ENCODE measurements at regions not wholly inside any gene's neighbourhood (a gene's known extent, or its start where the extent isn't known, plus 50 kb on each side); places are given as distances from the start of the nearest gene placed in this dataset.

DNA sequence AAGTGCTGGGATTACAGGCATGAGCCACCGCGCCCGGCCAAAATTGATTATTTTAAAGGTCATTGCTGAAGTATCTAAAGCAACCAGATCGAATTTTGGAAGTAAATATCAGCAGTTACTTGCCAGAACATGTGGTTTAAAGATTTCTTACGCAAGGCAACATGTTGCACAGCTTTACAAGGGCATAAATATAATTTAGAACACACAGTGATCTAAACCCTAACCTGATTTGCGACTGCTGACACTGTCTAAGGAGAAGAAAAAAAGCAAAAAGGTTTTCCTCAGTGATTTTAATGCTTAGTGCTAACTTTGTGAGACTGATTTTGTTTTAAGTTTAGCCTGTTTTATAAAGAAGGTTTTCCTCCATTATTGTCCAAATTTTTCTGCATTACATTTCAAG is 569.9 kb upstream of the LINC00305 start:
- Histone ChIP-seq H3K36me3 (ENCODE audit: control insufficient read depth, insufficient read depth, low read length) (no peaks in the 10 kb centered on the region), H3K27ac (ENCODE audit: extremely low read depth, low read depth, low read length) (no peak overlapping the region), H3K4me1 (replicated peaks in 1 of 2; ENCODE audit: control insufficient read depth in 2 of 2, insufficient read depth in 2 of 2, low read length in 2 of 2) (no peaks in the 10 kb centered on the region), H4K20me1 (replicated peaks; ENCODE audit: control insufficient read depth, insufficient read depth, low read length) (no peaks in the 10 kb centered on the region), H3K4me2 (ENCODE audit: insufficient read depth, low read length) (no peak overlapping the region), H3K4me3 (no peak overlapping the region), H3K9ac (ENCODE audit: insufficient read depth in 1 of 2, low read depth in 2 of 2, low read length in 2 of 2) (no peak overlapping the region), H3K9me1 (ENCODE audit: control insufficient read depth, insufficient read depth, low read length) (no peaks in the 10 kb centered on the region), H2AFZ (ENCODE audit: low read depth, low read length) (no peak overlapping the region), H3K79me2 (ENCODE audit: control insufficient read depth, insufficient read depth, low read length) (no peaks in the 10 kb centered on the region), H3K9me3 (replicated peaks; ENCODE audit: control insufficient read depth, insufficient read depth, low read depth, low read length) (no peaks in the 10 kb centered on the region), H3K27me3 (ENCODE audit: control insufficient read depth in 2 of 2, insufficient read depth in 2 of 2, low read length in 2 of 2) (no peaks in the 10 kb centered on the region)
- BruUV-seq (replicated peaks) = no TSS peak
- POLR2A ChIA-PET = no interaction called here
- ATAC-seq (no peak), FAIRE-seq (no peak), DNase-seq (ENCODE audit: extremely low read depth in 1 of 4, low spot score in 3 of 4) (no peak)
- intact Hi-C loops (cut with micrococcal nuclease) = loop anchor here (10.0 kb wide), 1 partner anchor 64 kb away; no protein-coding TSS in a partner anchor
- 0% methylated on average over 3 of the region's 6 CpGs for WGBS (ENCODE audit: insufficient coverage, low coverage, missing lambda C conversion rate)
- in situ Hi-C loops (cut with MboI) = no loop called here
- CTCF ChIA-PET (ENCODE audit: low intra/inter-chr PET ratio) = no interaction called here
- TF ChIP-seq KLF16 (IDR thresholded peaks at IDR 0.05) (no peak), SIRT6 (IDR thresholded peaks at IDR 0.05; ENCODE audit: low read depth, low read length) (no peak), BACH1 (tag; IDR thresholded peaks at IDR 0.05) (no peak), NONO (IDR thresholded peaks at IDR 0.05; ENCODE audit: low read depth in 2 of 2, low read length in 1 of 2) (no peak), KDM4B (IDR thresholded peaks at IDR 0.05; ENCODE audit: borderline replicate concordance in 2 of 2, low read depth in 1 of 2) (no peak), SLC30A9 (CRISPR knock-in tag; IDR thresholded peaks at IDR 0.05) (no peak), TFAM (CRISPR knock-in tag; conservative IDR thresholded peaks at IDR 0.05) (no peak), GABPA (tag; conservative IDR thresholded peaks at IDR 0.05; ENCODE audit: low read depth) (no peak), ZBTB8A (IDR thresholded peaks at IDR 0.05; ENCODE audit: partially characterized antibody) (no peak), PYGO2 (tag; IDR thresholded peaks at IDR 0.05) (no peak), MEF2D (tag; conservative IDR thresholded peaks at IDR 0.05; ENCODE audit: low read depth) (no peak)
- TF ChIP-seq, protein P1, sequence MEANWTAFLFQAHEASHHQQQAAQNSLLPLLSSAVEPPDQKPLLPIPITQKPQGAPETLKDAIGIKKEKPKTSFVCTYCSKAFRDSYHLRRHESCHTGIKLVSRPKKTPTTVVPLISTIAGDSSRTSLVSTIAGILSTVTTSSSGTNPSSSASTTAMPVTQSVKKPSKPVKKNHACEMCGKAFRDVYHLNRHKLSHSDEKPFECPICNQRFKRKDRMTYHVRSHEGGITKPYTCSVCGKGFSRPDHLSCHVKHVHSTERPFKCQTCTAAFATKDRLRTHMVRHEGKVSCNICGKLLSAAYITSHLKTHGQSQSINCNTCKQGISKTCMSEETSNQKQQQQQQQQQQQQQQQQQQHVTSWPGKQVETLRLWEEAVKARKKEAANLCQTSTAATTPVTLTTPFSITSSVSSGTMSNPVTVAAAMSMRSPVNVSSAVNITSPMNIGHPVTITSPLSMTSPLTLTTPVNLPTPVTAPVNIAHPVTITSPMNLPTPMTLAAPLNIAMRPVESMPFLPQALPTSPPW (CRISPR knock-in tag; IDR thresholded peaks at IDR 0.05) = no peak
- TF ChIP-seq, protein P2, sequence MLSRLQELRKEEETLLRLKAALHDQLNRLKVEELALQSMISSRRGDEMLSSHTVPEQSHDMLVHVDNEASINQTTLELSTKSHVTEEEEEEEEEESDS (CRISPR knock-in tag; IDR thresholded peaks at IDR 0.05) = no peak

All from K562 (cell line).